ENCODE measurements at regions not wholly inside any gene's neighbourhood (a gene's known extent, or its start where the extent isn't known, plus 50 kb on each side); places are given as distances from the start of the nearest gene placed in this dataset.

GRCh38 chr12:24414480-24414879 is 465.0 kb upstream of the SOX5 start:
- DNase-seq (ENCODE audit: low read depth): no peak

- no peak for DNase-seq (ENCODE audit: low read depth)
Measured at GRCh38 chr12:24411948-24412347, 462.5 kb upstream of the SOX5 start.

- DNase-seq (ENCODE audit: low read depth): no peak
Measured at GRCh38 chr12:24409868-24410267, 460.4 kb upstream of the SOX5 start.

- DNase-seq (ENCODE audit: low read depth): no peak
Measured at GRCh38 chr12:24408305-24408704, 458.8 kb upstream of the SOX5 start.

- no peak for DNase-seq (ENCODE audit: low read depth)
Measured at GRCh38 chr12:24407884-24408283, 458.4 kb upstream of the SOX5 start.

- DNase-seq (ENCODE audit: low read depth): no peak
Measured at GRCh38 chr12:24404086-24404815, 454.8 kb upstream of the SOX5 start.

GRCh38 chr12:24400533-24400932 is 451.1 kb upstream of the SOX5 start:
- no peak for DNase-seq (ENCODE audit: low read depth)

- DNase-seq (ENCODE audit: low read depth): no peak
Measured at GRCh38 chr12:24398605-24399004, 449.1 kb upstream of the SOX5 start.

- DNase-seq (ENCODE audit: low read depth): no peak
Measured at GRCh38 chr12:24396224-24396623, 446.8 kb upstream of the SOX5 start.

GRCh38 chr12:24394246-24394645 is 444.8 kb upstream of the SOX5 start:
- no peak for DNase-seq (ENCODE audit: low read depth)

GRCh38 chr12:24393071-24393470 is 443.6 kb upstream of the SOX5 start:
- DNase-seq (ENCODE audit: low read depth): no peak

GRCh38 chr12:24389394-24389793 is 439.9 kb upstream of the SOX5 start:
- no peak for DNase-seq (ENCODE audit: low read depth)

- DNase-seq (ENCODE audit: low read depth): no peak
Measured at GRCh38 chr12:24387381-24387780, 437.9 kb upstream of the SOX5 start.

- DNase-seq (ENCODE audit: low read depth): no peak
Measured at GRCh38 chr12:24386836-24387235, 437.4 kb upstream of the SOX5 start.

GRCh38 chr12:24381790-24382189 is 432.3 kb upstream of the SOX5 start:
- DNase-seq (ENCODE audit: low read depth): no peak

- no peak for DNase-seq (ENCODE audit: low read depth)
Measured at GRCh38 chr12:24379861-24380521, 430.5 kb upstream of the SOX5 start.

GRCh38 chr12:24379433-24379832 is 430.0 kb upstream of the SOX5 start:
- no peak for DNase-seq (ENCODE audit: low read depth)

- DNase-seq (ENCODE audit: low read depth): peak; percentile 39
Measured at GRCh38 chr12:24378548-24379407, 429.3 kb upstream of the SOX5 start.

- no peak for DNase-seq (ENCODE audit: low read depth)
Measured at GRCh38 chr12:24374452-24374851, 425.0 kb upstream of the SOX5 start.

GRCh38 chr12:24373004-24373403 is 423.5 kb upstream of the SOX5 start:
- DNase-seq (ENCODE audit: low read depth): no peak

- DNase-seq (ENCODE audit: low read depth): no peak
Measured at GRCh38 chr12:24366514-24366913, 417.0 kb upstream of the SOX5 start.

GRCh38 chr12:24364921-24365320 is 415.5 kb upstream of the SOX5 start:
- no peak for DNase-seq (ENCODE audit: low read depth)
